ENCODE measurements at regions not wholly inside any gene's neighbourhood (a gene's known extent, or its start where the extent isn't known, plus 50 kb on each side); places are given as distances from the start of the nearest gene placed in this dataset.

DNA sequence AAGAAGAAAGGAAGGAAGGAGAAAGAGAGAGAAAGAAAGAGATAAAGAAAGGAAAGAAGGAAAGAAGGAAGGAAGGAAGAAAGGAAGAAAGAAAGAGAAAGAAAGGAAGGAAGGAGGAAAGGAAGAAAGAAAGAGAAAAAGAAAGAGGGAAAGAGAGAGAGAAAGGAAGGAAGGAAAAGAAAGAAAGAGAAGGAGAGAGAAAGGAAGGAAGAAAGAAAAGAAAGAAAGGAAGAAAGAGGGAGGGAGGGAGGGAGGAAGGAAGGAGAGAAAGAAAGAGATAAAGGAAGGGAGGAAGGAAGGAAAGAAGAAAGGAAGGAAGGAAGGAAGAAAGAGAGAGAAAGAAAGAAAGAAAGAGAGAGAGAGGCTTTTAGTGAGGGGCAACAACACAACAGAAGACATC lies 135.1 kb upstream of the VSTM2B start:
- no peaks in the 10 kb centered on the region for H3K4me1 ChIP-seq
- DNase-seq (no peak), ATAC-seq (no peak)
- H3K9me3 ChIP-seq = peaks cover 0 to 7% (median 0%) of the 10 kb centered on the region in 3 donors
- no peak overlapping the region for H3K27ac ChIP-seq
- in situ Hi-C loops (cut with MboI; ENCODE audit: low sequenced_read_pairs in 4 of 4) (no loop called here), intact Hi-C loops (cut with DNase I; ENCODE audit: low total_unique reads) (no loop called here)
- H3K36me3 ChIP-seq = no peaks in the 10 kb centered on the region
- no peak overlapping the region for H3K4me3 ChIP-seq
- TF ChIP-seq, protein P1, sequence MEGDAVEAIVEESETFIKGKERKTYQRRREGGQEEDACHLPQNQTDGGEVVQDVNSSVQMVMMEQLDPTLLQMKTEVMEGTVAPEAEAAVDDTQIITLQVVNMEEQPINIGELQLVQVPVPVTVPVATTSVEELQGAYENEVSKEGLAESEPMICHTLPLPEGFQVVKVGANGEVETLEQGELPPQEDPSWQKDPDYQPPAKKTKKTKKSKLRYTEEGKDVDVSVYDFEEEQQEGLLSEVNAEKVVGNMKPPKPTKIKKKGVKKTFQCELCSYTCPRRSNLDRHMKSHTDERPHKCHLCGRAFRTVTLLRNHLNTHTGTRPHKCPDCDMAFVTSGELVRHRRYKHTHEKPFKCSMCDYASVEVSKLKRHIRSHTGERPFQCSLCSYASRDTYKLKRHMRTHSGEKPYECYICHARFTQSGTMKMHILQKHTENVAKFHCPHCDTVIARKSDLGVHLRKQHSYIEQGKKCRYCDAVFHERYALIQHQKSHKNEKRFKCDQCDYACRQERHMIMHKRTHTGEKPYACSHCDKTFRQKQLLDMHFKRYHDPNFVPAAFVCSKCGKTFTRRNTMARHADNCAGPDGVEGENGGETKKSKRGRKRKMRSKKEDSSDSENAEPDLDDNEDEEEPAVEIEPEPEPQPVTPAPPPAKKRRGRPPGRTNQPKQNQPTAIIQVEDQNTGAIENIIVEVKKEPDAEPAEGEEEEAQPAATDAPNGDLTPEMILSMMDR (IDR thresholded peaks at IDR 0.05 in 4 of 5, conservative IDR thresholded peaks at IDR 0.05 in 1 of 5) = no peak
- TF ChIP-seq POLR2A (IDR thresholded peaks at IDR 0.05) = no peak
- H3K27me3 ChIP-seq = no peaks in the 10 kb centered on the region

- Histone ChIP-seq H3K4me1 (no peaks in the 10 kb centered on the region), H3K36me3 (no peaks in the 10 kb centered on the region), H3K27me3 (no peaks in the 10 kb centered on the region), H3K27ac (no peak overlapping the region), H3K9me3 (peaks cover 0 to 7% (median 0%) of the 10 kb centered on the region in 3 donors), H3K4me3 (no peak overlapping the region)
- intact Hi-C loops (cut with DNase I; ENCODE audit: low total_unique reads) = no loop called here
- ATAC-seq (no peak), DNase-seq (no peak)
- no peak for TF ChIP-seq POLR2A (IDR thresholded peaks at IDR 0.05)
- TF ChIP-seq, protein P1 (IDR thresholded peaks at IDR 0.05 in 4 of 5, conservative IDR thresholded peaks at IDR 0.05 in 1 of 5) = no peak
- in situ Hi-C loops (cut with MboI; ENCODE audit: low sequenced_read_pairs in 4 of 4) = no loop called here
Measured at GRCh38 chr19:29393915-29394460, 131.8 kb upstream of the VSTM2B start.

- TF ChIP-seq, protein P1 (IDR thresholded peaks at IDR 0.05 in 4 of 5, conservative IDR thresholded peaks at IDR 0.05 in 1 of 5) = no peak
- TF ChIP-seq POLR2A (IDR thresholded peaks at IDR 0.05) = no peak
- no peaks in the 10 kb centered on the region for H3K27me3 ChIP-seq
- no peak overlapping the region for H3K4me3 ChIP-seq
- intact Hi-C loops (cut with DNase I; ENCODE audit: low total_unique reads) (no loop called here), in situ Hi-C loops (cut with MboI; ENCODE audit: low sequenced_read_pairs in 4 of 4) (no loop called here)
- no peak for ATAC-seq
- H3K9me3 ChIP-seq = peaks cover 0 to 7% (median 0%) of the 10 kb centered on the region in 3 donors
- H3K4me1 ChIP-seq = no peaks in the 10 kb centered on the region
- no peak overlapping the region for H3K27ac ChIP-seq
- H3K36me3 ChIP-seq = no peaks in the 10 kb centered on the region
- no peak for DNase-seq
Measured at GRCh38 chr19:29395111-29395733, 130.6 kb upstream of the VSTM2B start.

- no peaks in the 10 kb centered on the region for H3K36me3 ChIP-seq
- TF ChIP-seq, protein P1 (IDR thresholded peaks at IDR 0.05 in 4 of 5, conservative IDR thresholded peaks at IDR 0.05 in 1 of 5) = no peak
- TF ChIP-seq POLR2A (IDR thresholded peaks at IDR 0.05) = no peak
Measured at GRCh38 chr19:29395734-29396414, 129.9 kb upstream of the VSTM2B start.

More at GRCh38 chr19:29395734-29396414, 129.9 kb upstream of the VSTM2B start:
- DNase-seq (no peak), ATAC-seq (no peak)
- Histone ChIP-seq H3K4me3 (no peak overlapping the region), H3K27me3 (no peaks in the 10 kb centered on the region), H3K27ac (no peak overlapping the region), H3K9me3 (peaks cover 0 to 7% (median 0%) of the 10 kb centered on the region in 3 donors), H3K4me1 (no peaks in the 10 kb centered on the region)
- intact Hi-C loops (cut with DNase I; ENCODE audit: low total_unique reads) = no loop called here
- in situ Hi-C loops (cut with MboI; ENCODE audit: low sequenced_read_pairs in 4 of 4) = no loop called here

Measured in gastrocnemius medialis (tissue), 4 donors.